HG03457 (cell line): ENCODE measurements at regions not wholly inside any gene's neighbourhood (a gene's known extent, or its start where the extent isn't known, plus 50 kb on each side); places are given as distances from the start of the nearest gene placed in this dataset.
A peak's percentile ranks its signal among the peaks of the same experiment; 100 is the strongest.
"Not testable (repeated sequence)": the region's sequence is repeated elsewhere in the genome, so short reads cannot be mapped to it uniquely, and the experiment has no call there.

ENCODE experiments used
- ATAC-seq: cut with Tn5 transposase; IDR thresholded peaks from one replicate; pipeline ENCODE4 v1.9.1; 2021; ENCODE audit warnings: moderate number of reproducible peaks; ENCODE audit not compliant: unreplicated experiment

GRCh38 chr6:3961581-3962215 is 112.5 kb downstream of the FAM50B start:
- no peak for ATAC-seq

- ATAC-seq: no peak
Observed at GRCh38 chr6:3962291-3963280, 113.4 kb downstream of the FAM50B start.

DNA sequence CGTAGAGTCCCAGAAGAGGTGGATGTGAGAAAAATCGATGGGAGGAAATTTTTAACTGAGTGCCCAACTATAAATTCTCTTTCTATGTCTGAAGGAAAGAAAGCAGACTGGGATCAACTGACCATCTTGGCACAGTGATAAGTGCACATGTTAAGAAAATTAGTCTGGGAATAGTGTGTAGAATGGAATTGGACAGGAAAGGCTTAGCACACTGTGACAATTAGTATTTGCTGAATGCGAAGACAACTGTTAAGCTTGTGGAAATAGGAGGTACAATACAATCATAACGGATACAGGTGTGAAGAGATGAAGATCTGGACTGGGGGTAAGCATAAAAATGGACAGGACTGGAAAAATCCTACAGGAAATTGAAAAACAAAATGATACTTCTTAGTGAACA is 114.3 kb downstream of the FAM50B start:
- ATAC-seq: no peak

DNA sequence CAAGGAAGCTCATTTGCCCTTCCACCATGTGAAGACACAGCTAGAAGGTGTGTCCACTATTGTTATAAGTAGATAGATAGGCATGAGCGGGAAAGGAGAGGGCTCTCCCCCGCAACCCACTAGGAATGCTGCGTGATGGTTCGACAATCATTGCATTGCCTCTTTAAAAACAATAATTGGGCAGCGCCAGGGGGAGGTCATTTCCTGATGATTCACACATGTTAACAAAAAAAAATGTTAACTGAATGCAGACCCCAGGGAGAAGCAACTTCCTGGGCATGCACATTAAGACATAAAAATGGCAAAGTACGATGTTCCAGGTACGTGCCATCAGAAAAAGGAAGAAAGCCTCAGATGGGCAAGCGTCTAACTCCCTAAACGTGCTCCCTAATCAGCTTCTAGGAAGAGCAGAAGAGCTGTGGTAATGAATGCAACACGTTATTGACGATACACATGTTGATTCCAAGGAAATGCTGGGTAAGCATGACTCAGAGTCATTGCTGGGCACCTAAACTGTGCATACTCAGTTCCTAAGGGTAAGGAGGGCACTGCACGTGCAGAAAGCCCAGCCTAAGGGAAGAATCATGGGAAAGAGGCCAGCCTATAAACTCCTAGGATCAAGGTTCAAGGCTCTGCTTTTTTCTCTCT is 113.7 kb downstream of the FAM217A start:
- ATAC-seq: no peak

- no peak for ATAC-seq
Observed at GRCh38 chr6:3966426-3966825, 112.5 kb downstream of the FAM217A start.

- no peak for ATAC-seq
Observed at GRCh38 chr6:3970097-3970496, 108.8 kb downstream of the FAM217A start.

- not testable (repeated sequence) for ATAC-seq
Observed at GRCh38 chr6:3973152-3973551, 105.8 kb downstream of the FAM217A start.

DNA sequence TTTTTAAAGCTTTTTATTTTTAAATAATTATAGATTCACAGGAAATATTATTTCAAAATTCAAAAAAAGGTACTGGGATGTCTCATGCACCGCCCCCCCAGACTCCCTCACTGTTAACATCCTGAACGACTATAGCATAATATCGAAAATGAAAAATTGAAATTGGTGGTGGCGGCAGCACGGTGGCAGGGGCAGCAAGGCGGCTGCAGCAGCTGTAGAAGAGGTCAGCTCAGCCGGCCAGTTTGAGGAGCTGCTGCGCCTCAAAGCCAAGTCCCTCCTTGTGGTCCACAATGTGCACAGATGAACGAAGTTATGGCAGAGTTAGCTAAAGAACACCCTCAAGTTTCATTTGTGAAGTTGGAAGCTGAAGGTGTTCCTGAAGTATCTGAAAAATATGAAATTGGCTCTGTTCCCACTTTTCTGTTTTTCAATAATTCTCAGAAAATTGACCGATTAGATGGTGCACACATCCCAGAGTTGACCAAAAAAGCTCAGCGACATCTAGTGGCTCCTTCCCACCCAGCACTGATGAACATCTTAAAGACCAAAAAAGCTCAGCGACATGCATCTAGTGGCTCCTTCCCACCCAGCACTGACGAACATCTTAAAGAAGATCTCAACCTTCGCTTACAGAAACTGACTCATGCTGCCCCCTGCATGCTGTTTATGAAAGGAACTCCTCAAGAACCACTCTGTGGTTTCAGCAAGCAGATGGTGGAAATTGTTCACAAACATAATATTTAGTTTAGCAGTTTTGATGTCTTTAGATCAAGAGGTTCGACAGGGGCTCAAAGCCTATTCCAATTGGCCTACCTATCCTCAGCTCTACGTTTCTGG is 100.8 kb downstream of the FAM217A start:
- ATAC-seq: peak; percentile 78

GRCh38 chr6:3978966-3979365 is 100.0 kb downstream of the FAM217A start:
- not testable (repeated sequence) for ATAC-seq

DNA sequence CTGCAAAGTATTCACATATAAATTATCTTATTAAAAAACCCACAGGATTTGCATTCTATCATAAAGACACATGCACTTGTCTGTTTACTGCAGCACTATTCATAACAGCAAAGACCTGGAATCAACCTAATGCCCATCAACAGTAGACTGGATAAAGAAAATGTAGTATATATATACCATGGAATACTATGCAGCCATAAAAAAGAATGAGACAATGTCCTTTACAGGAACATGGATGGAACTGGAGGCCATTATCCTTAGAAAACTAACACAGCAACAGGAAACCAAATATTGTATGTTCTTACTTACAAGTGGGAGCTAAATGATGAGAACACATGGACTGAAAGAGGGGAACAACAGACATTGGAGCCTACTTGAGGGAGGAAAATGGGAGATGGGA is 97.0 kb downstream of the FAM217A start:
- ATAC-seq: no peak

DNA sequence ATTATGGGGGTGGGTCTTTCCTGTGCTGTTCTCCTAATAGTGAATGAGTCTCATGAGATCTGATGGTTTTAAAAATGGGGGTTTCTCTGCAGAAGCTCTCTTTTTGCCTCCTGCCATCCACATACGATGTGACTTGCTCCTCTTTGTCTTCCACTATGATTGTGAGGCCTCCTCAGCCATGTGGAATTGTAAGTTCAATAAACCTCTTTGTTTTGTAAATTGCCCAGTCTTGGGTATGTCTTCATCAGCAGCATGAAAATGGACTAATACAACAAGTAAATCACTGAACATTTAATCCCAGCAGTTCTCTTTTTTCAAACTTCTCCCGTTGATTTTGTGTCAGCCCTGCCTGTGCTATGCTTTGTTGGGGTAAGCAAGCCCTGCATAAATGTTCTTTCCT is 95.2 kb downstream of the FAM217A start:
- no peak for ATAC-seq

GRCh38 chr6:3984494-3984893 is 94.4 kb downstream of the FAM217A start:
- ATAC-seq: no peak

DNA sequence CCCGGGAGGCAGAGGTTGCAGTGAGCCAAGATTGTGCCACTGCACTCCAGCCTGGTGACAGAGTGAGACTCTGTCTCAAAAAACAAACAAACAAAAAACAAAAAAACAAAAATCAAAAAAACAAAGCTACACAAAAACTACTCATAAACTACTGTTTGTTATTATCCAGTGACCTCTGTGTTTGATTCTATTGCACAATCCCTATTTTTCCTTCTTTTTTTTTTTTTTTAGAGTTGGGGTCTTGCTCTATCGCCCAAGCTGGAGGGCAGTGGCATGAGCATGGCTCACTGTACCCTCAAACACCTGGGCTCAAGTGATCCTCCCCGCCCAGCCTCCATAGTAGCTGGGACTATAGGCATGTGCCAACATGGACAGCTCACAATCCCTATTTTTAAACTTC is 92.7 kb downstream of the FAM217A start:
- no peak for ATAC-seq

GRCh38 chr6:3987053-3987452 is 91.9 kb downstream of the FAM217A start:
- no peak for ATAC-seq

GRCh38 chr6:3987576-3987975 is 91.4 kb downstream of the FAM217A start:
- no peak for ATAC-seq

DNA sequence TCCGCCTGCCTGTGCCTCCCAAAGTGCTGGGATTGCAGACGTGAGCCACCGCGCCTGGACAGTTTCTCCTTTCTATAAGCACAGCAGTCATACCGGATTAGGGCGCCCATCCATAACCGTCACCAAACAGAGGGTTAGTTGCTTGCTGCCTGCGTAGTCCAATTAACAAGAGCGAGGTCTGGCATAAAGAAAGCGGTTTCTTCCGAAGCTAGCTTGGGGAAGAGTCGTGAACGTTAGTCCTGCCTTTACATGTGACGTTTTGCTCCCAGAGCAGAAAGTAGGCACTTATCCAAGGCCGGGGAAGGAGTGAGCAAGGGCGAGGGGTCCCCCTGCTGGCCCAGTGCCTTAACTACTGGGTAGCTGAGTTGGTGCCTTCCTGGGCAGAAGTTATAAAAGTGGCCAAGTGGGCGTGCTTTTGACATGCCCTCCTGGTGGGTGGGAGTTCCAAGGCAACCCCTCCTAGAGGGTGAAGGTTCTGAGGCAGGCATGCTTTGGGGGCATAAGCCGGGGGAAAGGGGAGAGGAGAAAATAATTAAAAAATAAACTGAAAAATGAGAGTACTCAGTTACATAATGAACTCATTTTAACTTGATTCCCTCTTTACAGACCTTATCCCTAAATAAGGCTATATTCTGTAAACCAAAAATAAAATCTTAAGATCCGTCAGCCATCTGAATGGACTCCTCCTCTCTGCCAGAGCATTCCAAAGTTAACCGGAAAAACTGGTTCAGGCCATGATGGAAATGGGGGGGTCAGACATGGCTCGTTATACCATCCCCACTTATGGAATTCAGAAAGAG is 88.0 kb downstream of the FAM217A start:
- ATAC-seq: peak; percentile 61

DNA sequence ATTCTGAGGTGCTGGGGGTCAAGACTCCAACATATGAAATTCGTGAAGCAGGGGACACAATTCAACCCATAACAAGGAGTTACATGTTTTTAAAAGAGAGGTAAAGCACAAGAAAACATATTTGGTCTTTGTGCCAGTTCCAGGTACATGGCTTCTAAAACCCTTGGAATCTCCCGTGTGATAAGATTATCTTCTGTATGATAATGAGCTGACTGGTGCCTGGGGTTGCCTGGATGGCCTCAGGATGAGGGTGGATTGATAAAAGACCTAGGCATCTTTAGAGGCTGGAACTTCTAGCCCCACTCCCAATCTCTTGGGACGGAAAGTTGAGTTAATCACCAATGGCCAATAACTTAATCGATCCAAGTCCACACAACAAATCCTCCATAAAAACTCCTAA is 87.0 kb downstream of the FAM217A start:
- ATAC-seq: no peak

GRCh38 chr6:3996349-3996748 is 82.6 kb downstream of the FAM217A start:
- ATAC-seq: no peak

- no peak for ATAC-seq
Observed at GRCh38 chr6:3997177-3997770, 81.7 kb downstream of the FAM217A start.
